M059J (cell line): ENCODE measurements at regions not wholly inside any gene's neighbourhood (a gene's known extent, or its start where the extent isn't known, plus 50 kb on each side); places are given as distances from the start of the nearest gene placed in this dataset.
A peak's percentile ranks its signal among the peaks of the same experiment; 100 is the strongest.

Experiments
- DNase-seq: peaks from one replicate; pipeline ENCODE4 v3.0.0-alpha.2; 2012; ENCODE audit warnings: low read depth

DNA sequence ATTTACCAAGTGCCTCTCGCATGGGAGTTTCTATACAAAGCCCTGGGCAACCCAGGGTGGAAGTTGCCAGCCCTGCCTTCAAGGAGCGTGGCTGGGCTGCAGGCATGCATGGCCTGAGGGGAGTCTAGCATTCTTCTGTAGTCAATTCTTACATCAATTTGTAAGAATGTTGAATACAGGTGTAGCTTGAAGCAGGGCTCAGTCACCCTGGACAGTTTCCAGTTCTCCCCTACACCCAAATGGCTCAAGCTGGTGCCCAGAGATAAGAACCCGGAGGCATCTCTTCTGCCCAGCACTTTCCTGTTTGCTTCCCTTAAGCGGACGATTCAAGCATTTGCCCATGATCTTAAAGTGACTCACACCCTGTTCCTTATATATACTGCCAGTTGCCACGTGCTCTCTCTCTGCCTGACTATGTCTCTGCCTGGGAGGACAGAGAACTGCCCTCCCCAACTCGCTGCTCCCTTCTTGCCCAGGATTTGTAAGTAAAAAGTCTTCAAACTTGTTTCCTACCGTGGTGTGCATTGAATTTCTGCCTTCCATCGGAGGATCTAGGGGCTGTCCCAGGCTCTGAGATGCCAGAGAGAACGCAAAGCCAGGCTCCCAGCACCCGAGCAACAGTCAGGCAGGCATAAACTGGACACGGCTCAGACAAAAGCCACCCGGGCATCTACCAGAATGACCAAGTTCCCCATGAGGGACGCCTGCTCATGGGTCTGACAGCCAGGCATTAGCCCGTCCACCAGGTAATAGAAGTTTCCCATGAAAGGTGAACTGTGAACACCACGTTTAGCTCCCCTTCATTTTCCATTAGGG is 50.9 kb upstream of the AJAP1 start:
- DNase-seq: peak; percentile 69
